AG08396 (cell line): ENCODE measurements at regions not wholly inside any gene's neighbourhood (a gene's known extent, or its start where the extent isn't known, plus 50 kb on each side); places are given as distances from the start of the nearest gene placed in this dataset.

ENCODE experiments used
- DNase-seq: peaks from one replicate; pipeline ENCODE4 v3.0.0; 2012; ENCODE audit warnings: low spot score, mixed read lengths

GRCh38 chr10:124146483-124146882, 53.1 kb upstream of the CHST15 start:
- DNase-seq: no peak

- no peak for DNase-seq
Observed at GRCh38 chr10:124145109-124145870, 51.9 kb upstream of the CHST15 start.

GRCh38 chr10:124144536-124144935, 51.1 kb upstream of the CHST15 start:
- DNase-seq: no peak

- DNase-seq: no peak
Observed at GRCh38 chr10:124143721-124144120, 50.3 kb upstream of the CHST15 start.
